HG03175 (cell line): ENCODE measurements at regions not wholly inside any gene's neighbourhood (a gene's known extent, or its start where the extent isn't known, plus 50 kb on each side); places are given as distances from the start of the nearest gene placed in this dataset.

Experiments
- ATAC-seq: cut with Tn5 transposase; IDR thresholded peaks from one replicate; pipeline ENCODE4 v1.9.1; 2021; ENCODE audit warnings: mild to moderate bottlenecking, moderate library complexity; ENCODE audit not compliant: unreplicated experiment

GRCh38 chr14:86882818-86883217 lies 1110.2 kb downstream of the GALC start:
- ATAC-seq: no peak

- ATAC-seq: no peak
Measured at GRCh38 chr14:86865934-86866333, 1127.0 kb downstream of the GALC start.

GRCh38 chr14:86858591-86858990 lies 1134.4 kb downstream of the GALC start:
- ATAC-seq: no peak

- no peak for ATAC-seq
Measured at GRCh38 chr14:86858031-86858430, 1135.0 kb downstream of the GALC start.

- no peak for ATAC-seq
Measured at GRCh38 chr14:86852530-86852929, 1140.5 kb downstream of the GALC start.

- ATAC-seq: no peak
Measured at GRCh38 chr14:86847140-86847539, 1145.8 kb downstream of the GALC start.

GRCh38 chr14:86838363-86838762 lies 1154.6 kb downstream of the GALC start:
- ATAC-seq: no peak

GRCh38 chr14:86826661-86827060 lies 1166.3 kb downstream of the GALC start:
- no peak for ATAC-seq

- ATAC-seq: no peak
Measured at GRCh38 chr14:86824167-86824566, 1168.8 kb downstream of the GALC start.

- no peak for ATAC-seq
Measured at GRCh38 chr14:86823581-86823980, 1169.4 kb downstream of the GALC start.

GRCh38 chr14:86815341-86815740 lies 1177.6 kb downstream of the GALC start:
- ATAC-seq: no peak

GRCh38 chr14:86802726-86803125 lies 1190.3 kb downstream of the GALC start:
- no peak for ATAC-seq

- no peak for ATAC-seq
Measured at GRCh38 chr14:86799244-86799647, 1193.7 kb downstream of the GALC start.

GRCh38 chr14:86798330-86798729 lies 1194.7 kb downstream of the GALC start:
- ATAC-seq: no peak

GRCh38 chr14:86797075-86797351 lies 1196.0 kb downstream of the GALC start:
- no peak for ATAC-seq

GRCh38 chr14:86796221-86797074 lies 1196.5 kb downstream of the GALC start:
- no peak for ATAC-seq

- ATAC-seq: no peak
Measured at GRCh38 chr14:86794689-86795088, 1198.3 kb downstream of the GALC start.

- ATAC-seq: no peak
Measured at GRCh38 chr14:86790408-86791364, 1202.3 kb downstream of the GALC start.

- no peak for ATAC-seq
Measured at GRCh38 chr14:86788224-86788623, 1204.8 kb downstream of the GALC start.

GRCh38 chr14:86787717-86788116 lies 1205.3 kb downstream of the GALC start:
- ATAC-seq: no peak

GRCh38 chr14:86782092-86782580 lies 1210.8 kb downstream of the GALC start:
- no peak for ATAC-seq
